OCI-LY7 (cell line): ENCODE measurements at regions not wholly inside any gene's neighbourhood (a gene's known extent, or its start where the extent isn't known, plus 50 kb on each side); places are given as distances from the start of the nearest gene placed in this dataset.
"Not testable (repeated sequence)": the region's sequence is repeated elsewhere in the genome, so short reads cannot be mapped to it uniquely, and the experiment has no call there.

Source experiments
- BruUV-seq: library from RNA; stranded (reverse); fragments of 400-500 nt; replicated peaks from 2 replicates; lab custom pipeline; 2021; lab: Mats Ljungman, UMichigan
- CTCF ChIA-PET: fragments of 300-600 bp; sonication (Branson Sonifier 250); formaldehyde crosslinking; loops from one replicate; lab custom pipeline; 2022; ENCODE audit warnings: antibody characterized with exemption; ENCODE audit not compliant: unreplicated experiment; lab: Charles Lee
- POLR2A ChIA-PET: fragments of 300-600 bp; sonication (Branson Sonifier 250); formaldehyde crosslinking; loops from one replicate; lab custom pipeline; 2022; ENCODE audit warnings: antibody characterized with exemption; lab: Charles Lee
- DNase-seq: peaks from one replicate; pipeline ENCODE4 v3.0.0-alpha.2; 2015; ENCODE audit warnings: low spot score
- H2AFZ ChIP-seq: fragments of 200-600 bp; sonication (generic), shearing (Covaris generic); 2 replicates; pipeline ENCODE4 v1.6.1; 2014; ENCODE audit warnings: mild to moderate bottlenecking, antibody characterized with exemption, low read length, moderate library complexity
- H3K27ac ChIP-seq: fragments of 200-600 bp; sonication (generic); 2 replicates; pipeline ENCODE4 v1.5.1; 2014; ENCODE audit warnings: mixed run types, low read depth, mild to moderate bottlenecking, moderate library complexity, low read length, inconsistent platforms; ENCODE audit not compliant: poor library complexity, severe bottlenecking
- H3K36me3 ChIP-seq: fragments of 200-600 bp; sonication (generic); 2 replicates; pipeline ENCODE4 v1.6.1; 2014; ENCODE audit warnings: mild to moderate bottlenecking, antibody characterized with exemption, low read length, moderate library complexity, mixed read lengths; ENCODE audit not compliant: insufficient read depth
- H3K4me1 ChIP-seq: fragments of 200-600 bp; sonication (generic); 2 replicates; pipeline ENCODE4 v1.5.1; 2014; ENCODE audit warnings: mild to moderate bottlenecking, low read length; ENCODE audit not compliant: insufficient read depth, poor library complexity, severe bottlenecking
- H3K4me2 ChIP-seq: fragments of 200-600 bp; sonication (generic); 2 replicates; pipeline ENCODE4 v1.6.1; 2014; ENCODE audit warnings: mild to moderate bottlenecking, low read length
- H3K4me3 ChIP-seq: fragments of 200-600 bp; sonication (generic); 2 replicates; pipeline ENCODE4 v1.5.1; 2014; ENCODE audit warnings: mild to moderate bottlenecking, low read depth, low read length; ENCODE audit not compliant: poor library complexity, severe bottlenecking
- H3K79me2 ChIP-seq: fragments of 200-600 bp; sonication (generic); 2 replicates; pipeline ENCODE4 v1.6.1; 2016; ENCODE audit warnings: low read depth, mild to moderate bottlenecking, low read length, moderate library complexity, mixed read lengths; ENCODE audit not compliant: insufficient read depth
- H3K9me2 ChIP-seq: fragments of 200-600 bp; sonication (generic); 2 replicates; pipeline ENCODE4 v1.6.1; 2016; ENCODE audit warnings: mild to moderate bottlenecking, low read length, mixed read lengths; ENCODE audit not compliant: insufficient read depth
- H3K9me3 ChIP-seq: fragments of 200-600 bp; sonication (generic); 2 replicates; pipeline ENCODE4 v1.6.1; 2014; ENCODE audit warnings: mild to moderate bottlenecking, mixed run types, low read length, mixed read lengths
- H4K20me1 ChIP-seq: fragments of 200-600 bp; sonication (generic); 2 replicates; pipeline ENCODE4 v1.6.1; 2014; ENCODE audit warnings: mild to moderate bottlenecking, antibody characterized with exemption, low read length, moderate library complexity, mixed read lengths; ENCODE audit not compliant: insufficient read depth
- CTCF ChIP-seq: fragments of 200-600 bp; sonication (generic); conservative IDR thresholded peaks from 2 replicates; pipeline ENCODE4 v1.5.1; 2014; ENCODE audit warnings: mild to moderate bottlenecking, antibody characterized with exemption, low read length, moderate library complexity, mixed read lengths
- EZH2phosphoT487 ChIP-seq: fragments of 200-600 bp; sonication (generic); IDR thresholded peaks from 2 replicates; pipeline ENCODE4 v1.6.1; 2018; ENCODE audit warnings: low read depth, borderline replicate concordance, mild to moderate bottlenecking, mixed run types, antibody characterized with exemption, low read length, moderate library complexity, mixed read lengths
- intact Hi-C: fragments of 100-400 bp; cut with micrococcal nuclease; formaldehyde crosslinking; loops from one replicate; pipeline ENCODE4 v1.10.0; 2022; ENCODE audit not compliant: unreplicated experiment

- intact Hi-C loops, result no loop called here
- no peaks in the 10 kb centered on the region for H3K36me3 ChIP-seq
- no peak overlapping the region for H2AFZ ChIP-seq
- no peaks in the 10 kb centered on the region for H3K4me1 ChIP-seq
- no peak overlapping the region for H3K4me2 ChIP-seq
- ChIA-PET CTCF (no interaction called here), POLR2A (no interaction called here)
- H3K9me3 ChIP-seq, result no peaks in the 10 kb centered on the region
- DNase-seq, result no peak
- BruUV-seq, result no TSS peak
- H3K4me3 ChIP-seq, result no peak overlapping the region
- no peaks in the 10 kb centered on the region for H3K79me2 ChIP-seq
- no peak overlapping the region for H3K27ac ChIP-seq
- H4K20me1 ChIP-seq, result no peaks in the 10 kb centered on the region
- H3K9me2 ChIP-seq, result no peaks in the 10 kb centered on the region
- TF ChIP-seq EZH2phosphoT487 (no peak), CTCF (no peak)
Observed at GRCh38 chr7:76146374-76146773, 55.3 kb upstream of the SRRM3 start.

GRCh38 chr7:76148947-76149346 lies 52.7 kb upstream of the SRRM3 start:
- BruUV-seq, intact Hi-C loops, CTCF ChIA-PET: not testable (repeated sequence)

GRCh38 chr7:76149847-76150691 lies 51.6 kb upstream of the SRRM3 start:
- no peaks in the 10 kb centered on the region for H3K36me3 ChIP-seq
- H3K9me2 ChIP-seq, result no peaks in the 10 kb centered on the region
- no peaks in the 10 kb centered on the region for H4K20me1 ChIP-seq
- no peaks in the 10 kb centered on the region for H3K9me3 ChIP-seq
- H3K4me2 ChIP-seq, result no peak overlapping the region
- no peak overlapping the region for H3K27ac ChIP-seq
- TF ChIP-seq EZH2phosphoT487, result no peak
- no peak for TF ChIP-seq CTCF
- no peak overlapping the region for H3K4me3 ChIP-seq
- BruUV-seq, result no TSS peak
- H3K79me2 ChIP-seq, result no peaks in the 10 kb centered on the region
- no peak for DNase-seq
- H3K4me1 ChIP-seq, result no peaks in the 10 kb centered on the region
- no peak overlapping the region for H2AFZ ChIP-seq
- intact Hi-C loops, result no loop called here
- ChIA-PET CTCF (no interaction called here), POLR2A (interaction anchor here (0.6 kb wide), 1 partner anchor 308 kb away, joined by 3 read pairs; no protein-coding TSS in a partner anchor)

More at GRCh38 chr7:76148947-76149346, 52.7 kb upstream of the SRRM3 start:
- H3K9me2 ChIP-seq, H2AFZ ChIP-seq, H3K27ac ChIP-seq, H3K36me3 ChIP-seq, POLR2A ChIA-PET, H3K4me2 ChIP-seq, H3K4me3 ChIP-seq, DNase-seq, H3K79me2 ChIP-seq, H3K9me3 ChIP-seq, H3K4me1 ChIP-seq, H4K20me1 ChIP-seq: not testable (repeated sequence)
